ENCODE measurements at regions not wholly inside any gene's neighbourhood (a gene's known extent, or its start where the extent isn't known, plus 50 kb on each side); places are given as distances from the start of the nearest gene placed in this dataset.

DNA sequence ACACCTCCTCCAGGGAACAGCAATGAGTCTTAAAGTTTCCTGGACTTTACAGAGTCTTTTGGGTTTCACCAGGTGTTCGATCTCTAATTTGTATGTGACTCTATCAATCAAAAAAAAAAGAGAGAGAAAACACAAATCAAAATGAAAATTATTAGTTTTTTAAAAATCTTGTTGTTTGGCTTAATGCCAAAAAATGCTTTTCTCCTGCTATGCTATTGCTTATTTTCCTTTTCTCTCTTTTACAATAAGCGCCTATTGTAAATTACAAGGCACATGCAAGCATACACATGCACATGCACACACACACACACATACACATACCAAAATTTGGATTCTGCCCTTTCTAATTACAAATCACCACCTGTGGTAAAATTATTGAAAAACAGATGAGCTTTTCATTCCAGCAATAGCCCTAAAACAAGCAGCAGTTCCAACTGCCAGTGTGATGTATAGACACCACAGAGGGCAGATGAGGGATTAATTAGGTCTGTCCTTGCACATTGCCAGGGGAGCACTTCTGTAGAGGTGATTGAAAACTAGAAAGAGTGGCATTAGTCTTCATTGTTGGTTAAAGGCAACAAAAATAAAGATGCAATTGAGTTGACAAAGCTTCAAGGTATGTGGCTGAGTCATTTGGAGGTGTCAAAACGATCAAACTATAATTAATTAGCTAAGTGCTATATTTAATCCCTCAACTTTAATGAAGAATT is 631.7 kb downstream of the TFAP2B start:
- TF ChIP-seq, protein P1, sequence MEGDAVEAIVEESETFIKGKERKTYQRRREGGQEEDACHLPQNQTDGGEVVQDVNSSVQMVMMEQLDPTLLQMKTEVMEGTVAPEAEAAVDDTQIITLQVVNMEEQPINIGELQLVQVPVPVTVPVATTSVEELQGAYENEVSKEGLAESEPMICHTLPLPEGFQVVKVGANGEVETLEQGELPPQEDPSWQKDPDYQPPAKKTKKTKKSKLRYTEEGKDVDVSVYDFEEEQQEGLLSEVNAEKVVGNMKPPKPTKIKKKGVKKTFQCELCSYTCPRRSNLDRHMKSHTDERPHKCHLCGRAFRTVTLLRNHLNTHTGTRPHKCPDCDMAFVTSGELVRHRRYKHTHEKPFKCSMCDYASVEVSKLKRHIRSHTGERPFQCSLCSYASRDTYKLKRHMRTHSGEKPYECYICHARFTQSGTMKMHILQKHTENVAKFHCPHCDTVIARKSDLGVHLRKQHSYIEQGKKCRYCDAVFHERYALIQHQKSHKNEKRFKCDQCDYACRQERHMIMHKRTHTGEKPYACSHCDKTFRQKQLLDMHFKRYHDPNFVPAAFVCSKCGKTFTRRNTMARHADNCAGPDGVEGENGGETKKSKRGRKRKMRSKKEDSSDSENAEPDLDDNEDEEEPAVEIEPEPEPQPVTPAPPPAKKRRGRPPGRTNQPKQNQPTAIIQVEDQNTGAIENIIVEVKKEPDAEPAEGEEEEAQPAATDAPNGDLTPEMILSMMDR (IDR thresholded peaks at IDR 0.05) = no peak
- TF ChIP-seq POLR2AphosphoS5 (IDR thresholded peaks at IDR 0.05) = no peak
- TF ChIP-seq POLR2A (IDR thresholded peaks at IDR 0.05) = no peak

All from prostate gland (tissue), 2 donors.